Hepatocyte (in vitro differentiated cells): ENCODE measurements at regions not wholly inside any gene's neighbourhood (a gene's known extent, or its start where the extent isn't known, plus 50 kb on each side); places are given as distances from the start of the nearest gene placed in this dataset.

Experiments
- DNase-seq: peaks from one replicate; pipeline ENCODE4 v3.0.0-alpha.2; 2016; ENCODE audit warnings: low spot score
- H2AFZ ChIP-seq: fragments of 200-600 bp; sonication (generic); 2 replicates; pipeline ENCODE4 v1.6.0; 2016; ENCODE audit warnings: antibody characterized with exemption, mild to moderate bottlenecking
- H3K27ac ChIP-seq: fragments of 200-600 bp; sonication (generic); 2 replicates; pipeline ENCODE4 v1.5.1; 2016; ENCODE audit warnings: mild to moderate bottlenecking
- H3K27me3 ChIP-seq: fragments of 200-600 bp; sonication (generic); 2 replicates; pipeline ENCODE4 v1.6.1; 2016
- H3K36me3 ChIP-seq: fragments of 200-600 bp; sonication (generic); replicated peaks from 2 replicates; pipeline ENCODE4 v1.5.1; 2016; ENCODE audit warnings: low read depth; ENCODE audit not compliant: insufficient read depth
- H3K4me1 ChIP-seq: fragments of 200-600 bp; sonication (generic); 2 replicates; pipeline ENCODE4 v1.5.1; 2016; ENCODE audit warnings: mild to moderate bottlenecking, moderate library complexity; ENCODE audit not compliant: insufficient read depth
- H3K4me2 ChIP-seq: fragments of 200-600 bp; sonication (generic); 2 replicates; pipeline ENCODE4 v1.6.0; 2016
- H3K4me3 ChIP-seq: fragments of 200-600 bp; sonication (generic); 2 replicates; pipeline ENCODE4 v1.5.1; 2016; ENCODE audit warnings: mild to moderate bottlenecking
- H3K79me2 ChIP-seq: fragments of 200-600 bp; sonication (generic); 2 replicates; pipeline ENCODE4 v1.6.0; 2017; ENCODE audit warnings: mild to moderate bottlenecking
- H3K9me2 ChIP-seq: fragments of 200-600 bp; sonication (generic); replicated peaks from 2 replicates; pipeline ENCODE4 v1.6.0; 2017; ENCODE audit warnings: mild to moderate bottlenecking; ENCODE audit not compliant: insufficient read depth
- H3K9me3 ChIP-seq: fragments of 200-600 bp; sonication (generic); 2 replicates; pipeline ENCODE4 v1.5.1; 2016; ENCODE audit warnings: low read depth, mild to moderate bottlenecking
- H4K20me1 ChIP-seq: fragments of 200-600 bp; sonication (generic); 2 replicates; pipeline ENCODE4 v1.6.0; 2016; ENCODE audit warnings: mild to moderate bottlenecking; ENCODE audit not compliant: insufficient read depth, poor library complexity, severe bottlenecking
- EZH2 ChIP-seq: fragments of 200-600 bp; sonication (generic); IDR thresholded peaks from 2 replicates; pipeline ENCODE4 v1.6.1; 2016; ENCODE audit warnings: antibody characterized with exemption, mild to moderate bottlenecking, borderline replicate concordance
- EZH2phosphoT487 ChIP-seq: fragments of 200-600 bp; sonication (generic); IDR thresholded peaks from one replicate; pipeline ENCODE4 v1.6.1; 2018; ENCODE audit warnings: antibody characterized with exemption, mild to moderate bottlenecking, low read depth, moderate library complexity; ENCODE audit not compliant: unreplicated experiment, severe bottlenecking
- WGBS: methylation state at CpG from one replicate; pipeline ENCODE4 v1.1.6; 2016; ENCODE audit warnings: low lambda C conversion rate; ENCODE audit errors: missing lambda C conversion rate; 5-methylcytosine and 5-hydroxymethylcytosine counted together
- TF ChIP-seq, protein P1 (sequence below): fragments of 200-600 bp; sonication (generic); IDR thresholded peaks from 2 replicates; pipeline ENCODE4 v1.5.1; 2016; ENCODE audit warnings: antibody characterized with exemption, mild to moderate bottlenecking; ENCODE audit not compliant: poor library complexity

DNA sequence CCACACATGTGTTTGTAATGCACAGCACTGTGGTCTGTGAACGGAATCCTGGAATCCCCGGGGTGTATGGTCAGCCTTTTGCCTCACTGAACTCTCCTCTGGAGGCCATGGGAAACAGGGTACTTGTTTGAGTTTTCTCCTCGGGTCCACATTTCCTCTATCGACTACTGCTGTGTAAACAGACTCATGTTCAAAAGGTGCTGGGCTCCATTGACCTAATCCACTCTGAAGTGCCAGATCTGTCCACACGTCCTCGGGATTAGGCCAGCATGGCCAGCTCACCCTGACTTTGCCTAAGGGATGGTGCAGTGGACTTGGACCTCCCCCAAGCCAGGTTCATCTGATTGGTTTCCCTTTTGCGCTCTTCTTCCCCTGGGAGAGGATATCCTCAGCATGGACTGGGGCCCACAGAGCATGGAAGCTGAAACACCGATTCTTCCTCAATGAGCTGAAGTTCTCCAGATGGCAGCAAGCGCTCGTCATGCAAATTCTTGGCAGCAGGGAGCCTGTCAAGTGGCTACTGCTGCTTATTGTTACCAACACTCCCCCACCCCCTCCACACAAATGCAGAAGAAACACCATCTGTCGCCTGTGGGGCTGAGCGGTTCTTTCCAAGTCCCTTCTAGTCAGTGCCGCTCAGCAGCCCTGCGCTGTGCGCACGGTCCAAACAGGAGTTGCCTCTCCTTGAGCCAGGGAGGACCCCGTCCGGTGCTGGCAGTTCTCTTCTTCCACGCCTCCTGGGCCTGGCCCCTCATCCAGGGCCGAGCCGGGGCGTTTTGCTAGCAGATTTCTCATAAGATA lies 292.6 kb upstream of the MARCKS start:
- H4K20me1 ChIP-seq: no peaks in the 10 kb centered on the region
- no peaks in the 10 kb centered on the region for H3K9me2 ChIP-seq
- no peaks in the 10 kb centered on the region for H3K36me3 ChIP-seq
- WGBS: 18% methylated on average over 22 of the region's 22 CpGs
- no peak for TF ChIP-seq EZH2phosphoT487
- TF ChIP-seq, protein P1, sequence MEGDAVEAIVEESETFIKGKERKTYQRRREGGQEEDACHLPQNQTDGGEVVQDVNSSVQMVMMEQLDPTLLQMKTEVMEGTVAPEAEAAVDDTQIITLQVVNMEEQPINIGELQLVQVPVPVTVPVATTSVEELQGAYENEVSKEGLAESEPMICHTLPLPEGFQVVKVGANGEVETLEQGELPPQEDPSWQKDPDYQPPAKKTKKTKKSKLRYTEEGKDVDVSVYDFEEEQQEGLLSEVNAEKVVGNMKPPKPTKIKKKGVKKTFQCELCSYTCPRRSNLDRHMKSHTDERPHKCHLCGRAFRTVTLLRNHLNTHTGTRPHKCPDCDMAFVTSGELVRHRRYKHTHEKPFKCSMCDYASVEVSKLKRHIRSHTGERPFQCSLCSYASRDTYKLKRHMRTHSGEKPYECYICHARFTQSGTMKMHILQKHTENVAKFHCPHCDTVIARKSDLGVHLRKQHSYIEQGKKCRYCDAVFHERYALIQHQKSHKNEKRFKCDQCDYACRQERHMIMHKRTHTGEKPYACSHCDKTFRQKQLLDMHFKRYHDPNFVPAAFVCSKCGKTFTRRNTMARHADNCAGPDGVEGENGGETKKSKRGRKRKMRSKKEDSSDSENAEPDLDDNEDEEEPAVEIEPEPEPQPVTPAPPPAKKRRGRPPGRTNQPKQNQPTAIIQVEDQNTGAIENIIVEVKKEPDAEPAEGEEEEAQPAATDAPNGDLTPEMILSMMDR: no peak
- TF ChIP-seq EZH2: no peak
- peak overlapping the region; percentile 64 for H2AFZ ChIP-seq
- no peaks in the 10 kb centered on the region for H3K79me2 ChIP-seq
- no peaks in the 10 kb centered on the region for H3K4me1 ChIP-seq
- peak overlapping the region; percentile 73 for H3K27ac ChIP-seq
- H3K27me3 ChIP-seq: no peaks in the 10 kb centered on the region
- no peak overlapping the region for H3K4me3 ChIP-seq
- no peaks in the 10 kb centered on the region for H3K9me3 ChIP-seq
- peak overlapping the region; percentile 65 for H3K4me2 ChIP-seq
- DNase-seq: peak; percentile 77

- Histone ChIP-seq H4K20me1 (no peaks in the 10 kb centered on the region), H3K9me2 (no peaks in the 10 kb centered on the region), H3K4me3 (peak overlapping the region; percentile 1), H3K27me3 (no peaks in the 10 kb centered on the region), H3K36me3 (no peaks in the 10 kb centered on the region), H3K4me2 (peak overlapping the region; percentile 65), H3K9me3 (no peaks in the 10 kb centered on the region), H3K79me2 (no peaks in the 10 kb centered on the region), H3K27ac (peak overlapping the region; percentile 73), H2AFZ (peak overlapping the region; percentile 64), H3K4me1 (no peaks in the 10 kb centered on the region)
- DNase-seq: no peak
- WGBS: 58% methylated on average over 10 of the region's 10 CpGs
- TF ChIP-seq, protein P1: no peak
- TF ChIP-seq EZH2phosphoT487 (no peak), EZH2 (no peak)
Measured at GRCh38 chr6:113565306-113565705, 291.8 kb upstream of the MARCKS start.

- Histone ChIP-seq H3K79me2 (no peaks in the 10 kb centered on the region), H3K9me2 (no peaks in the 10 kb centered on the region), H4K20me1 (no peaks in the 10 kb centered on the region), H3K27me3 (no peaks in the 10 kb centered on the region), H3K27ac (no peak overlapping the region), H2AFZ (no peak overlapping the region), H3K9me3 (no peaks in the 10 kb centered on the region), H3K4me1 (no peaks in the 10 kb centered on the region), H3K4me2 (no peak overlapping the region), H3K4me3 (no peak overlapping the region), H3K36me3 (no peaks in the 10 kb centered on the region)
- DNase-seq: no peak
- TF ChIP-seq EZH2 (no peak), EZH2phosphoT487 (no peak)
- TF ChIP-seq, protein P1: no peak
Measured at GRCh38 chr6:113570161-113570560, 287.0 kb upstream of the MARCKS start.
